Occipital lobe (tissue), 1 donor: ENCODE measurements at regions not wholly inside any gene's neighbourhood (a gene's known extent, or its start where the extent isn't known, plus 50 kb on each side); places are given as distances from the start of the nearest gene placed in this dataset.

ENCODE experiments used
- DNase-seq: peaks from one replicate; lab custom pipeline; 2025; lab: John Stamatoyannopoulos, UW

GRCh38 chr18:22670914-22671313 is 253.2 kb upstream of the CTAGE1 start:
- no peak for DNase-seq

DNA sequence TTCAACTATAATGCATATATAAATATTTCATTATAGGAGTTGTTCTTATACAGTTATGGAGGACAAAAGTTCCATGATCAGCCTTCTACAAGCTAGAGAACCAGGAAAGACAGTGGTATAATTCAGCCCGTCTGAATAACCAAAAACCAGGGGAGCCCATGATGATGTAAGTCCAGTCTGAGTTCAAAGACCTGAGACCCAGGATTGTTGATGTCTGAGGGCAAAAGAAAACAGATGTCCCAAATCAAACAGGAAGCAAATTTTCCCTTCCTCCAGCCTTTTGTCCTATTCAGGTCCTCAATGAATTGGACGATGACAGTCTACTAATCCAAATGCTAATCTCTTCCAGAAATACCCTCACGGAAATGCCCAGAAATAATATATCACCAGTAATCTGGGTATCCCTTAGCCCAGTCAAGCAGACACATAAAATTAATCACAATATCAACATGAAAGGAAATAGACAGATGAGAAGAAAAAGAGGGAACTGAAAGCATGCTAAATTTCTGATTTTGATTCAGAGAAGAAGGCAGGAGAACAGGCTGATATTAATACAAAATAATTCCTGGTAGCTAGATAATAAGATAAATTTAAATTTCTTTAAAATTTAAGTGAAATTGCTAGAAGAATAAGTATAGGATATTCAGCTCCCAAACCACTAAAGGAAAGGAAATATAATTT is 255.6 kb upstream of the CTAGE1 start:
- DNase-seq: no peak

GRCh38 chr18:22674272-22674671 is 256.6 kb upstream of the CTAGE1 start:
- DNase-seq: no peak

GRCh38 chr18:22675006-22675405 is 257.3 kb upstream of the CTAGE1 start:
- DNase-seq: no peak

DNA sequence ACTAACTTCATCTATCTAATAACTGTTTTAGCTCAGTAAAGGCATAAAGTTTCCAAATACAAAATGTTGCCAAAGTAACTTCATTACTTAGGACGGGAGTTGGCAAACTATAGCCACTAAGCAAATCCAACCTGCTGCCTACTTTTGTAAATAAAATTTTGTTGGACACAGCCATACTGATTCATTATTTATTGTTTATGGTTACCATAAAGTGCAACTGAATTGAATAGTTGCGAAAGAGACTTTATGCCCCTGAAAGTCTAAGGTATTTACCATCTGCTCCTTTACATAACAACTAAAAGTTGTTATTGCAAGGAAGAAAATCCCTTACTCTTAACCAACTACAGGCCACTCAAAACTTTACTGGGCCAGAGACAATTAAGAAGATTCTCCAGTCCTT is 256.7 kb upstream of the RBBP8 start:
- no peak for DNase-seq

GRCh38 chr18:22678486-22678885 is 254.6 kb upstream of the RBBP8 start:
- DNase-seq: no peak

DNA sequence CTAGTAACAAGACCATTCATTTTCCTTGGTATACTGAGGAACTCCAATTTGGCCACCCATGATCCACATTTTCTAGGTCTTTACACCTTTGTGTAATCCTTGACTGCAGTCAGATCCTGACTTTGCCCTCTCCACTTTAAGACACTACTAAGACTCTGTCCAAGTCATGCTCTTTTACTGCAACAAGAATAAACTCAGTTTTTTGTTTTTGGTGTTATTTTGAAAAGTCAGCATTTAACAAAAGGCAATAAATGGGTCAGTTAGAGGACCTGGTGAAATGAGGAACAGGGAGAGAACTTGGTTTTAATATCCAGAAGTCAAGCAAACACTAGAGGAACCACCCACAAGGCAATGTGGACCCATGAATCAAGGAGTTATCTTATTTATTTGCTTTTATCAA is 252.2 kb upstream of the RBBP8 start:
- DNase-seq: no peak

DNA sequence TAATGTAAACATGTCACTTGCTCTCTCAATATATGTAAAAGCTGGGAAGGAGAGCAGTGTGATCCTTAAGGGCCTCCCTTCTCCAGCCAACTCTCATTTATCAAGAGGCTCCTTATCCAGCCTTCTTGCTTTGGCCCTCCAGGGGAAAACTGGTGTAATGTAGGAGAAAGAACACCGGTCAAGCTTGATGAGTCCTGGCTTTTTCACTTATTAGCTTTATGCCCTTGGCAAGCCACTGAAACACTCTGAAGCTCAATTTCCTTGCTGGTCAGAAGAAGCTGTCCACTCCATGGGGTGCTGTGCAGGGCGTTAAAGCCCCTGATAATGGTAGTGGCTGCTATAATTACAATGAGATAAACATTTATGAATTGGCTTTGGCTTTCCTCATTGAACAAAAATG is 251.2 kb upstream of the RBBP8 start:
- DNase-seq: no peak

DNA sequence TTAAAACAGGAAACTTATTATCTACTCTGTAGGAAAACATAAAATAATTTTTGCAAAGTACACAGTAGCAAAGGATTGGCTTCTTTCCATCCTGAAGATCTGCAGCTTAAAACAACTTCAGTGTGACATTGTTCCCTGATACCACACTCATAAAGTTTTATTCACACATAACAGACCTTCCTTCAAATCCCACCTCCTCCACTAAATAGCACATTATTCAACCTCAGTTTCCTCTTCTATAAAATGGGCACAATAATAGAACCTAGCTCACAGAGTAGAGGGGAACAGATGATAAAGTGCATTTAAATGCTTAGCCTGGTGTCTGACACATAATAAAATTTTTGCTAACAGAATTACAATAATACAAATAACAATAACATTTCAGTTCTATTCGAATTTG is 250.4 kb upstream of the RBBP8 start:
- no peak for DNase-seq

GRCh38 chr18:22683196-22683676 is 249.9 kb upstream of the RBBP8 start:
- no peak for DNase-seq

DNA sequence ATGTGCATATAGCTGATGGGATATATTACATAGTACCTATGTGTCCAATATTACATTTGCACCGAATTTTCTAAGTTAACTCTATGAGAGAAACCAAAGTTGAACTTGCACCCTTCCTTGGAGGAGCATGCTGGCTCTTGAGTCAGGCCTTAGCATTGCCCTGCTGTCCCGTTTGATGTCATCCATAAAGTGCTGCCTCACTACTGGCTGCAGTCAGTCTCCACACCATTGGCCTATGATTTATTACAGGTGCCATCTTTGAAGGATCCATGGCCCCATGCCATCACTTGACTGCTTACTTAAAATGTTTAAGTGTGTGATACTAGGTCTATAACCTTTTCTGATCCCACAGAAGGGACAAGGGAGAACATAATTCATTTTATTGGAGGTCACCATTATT is 249.3 kb upstream of the RBBP8 start:
- DNase-seq: no peak

GRCh38 chr18:22684268-22684667 is 248.9 kb upstream of the RBBP8 start:
- no peak for DNase-seq

DNA sequence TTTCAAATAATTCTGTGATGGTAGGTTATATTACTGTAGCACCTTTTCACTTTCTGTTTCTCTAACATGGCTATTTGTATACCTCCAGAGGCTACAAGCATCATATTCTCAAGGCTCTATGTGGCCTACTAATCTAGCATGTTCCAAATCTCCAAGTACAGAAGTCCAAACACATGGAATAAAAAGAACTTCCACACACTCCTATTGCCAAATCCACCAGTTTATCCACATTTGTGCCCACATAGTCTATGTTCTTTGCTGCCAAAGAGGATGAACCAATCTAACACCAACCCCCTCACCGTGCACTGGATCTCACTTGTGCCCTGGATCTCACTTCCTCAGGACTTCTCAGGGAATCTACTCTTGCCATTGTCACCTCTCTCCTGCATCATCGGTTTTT is 247.3 kb upstream of the RBBP8 start:
- DNase-seq: no peak

GRCh38 chr18:22687892-22688680 is 245.0 kb upstream of the RBBP8 start:
- no peak for DNase-seq

DNA sequence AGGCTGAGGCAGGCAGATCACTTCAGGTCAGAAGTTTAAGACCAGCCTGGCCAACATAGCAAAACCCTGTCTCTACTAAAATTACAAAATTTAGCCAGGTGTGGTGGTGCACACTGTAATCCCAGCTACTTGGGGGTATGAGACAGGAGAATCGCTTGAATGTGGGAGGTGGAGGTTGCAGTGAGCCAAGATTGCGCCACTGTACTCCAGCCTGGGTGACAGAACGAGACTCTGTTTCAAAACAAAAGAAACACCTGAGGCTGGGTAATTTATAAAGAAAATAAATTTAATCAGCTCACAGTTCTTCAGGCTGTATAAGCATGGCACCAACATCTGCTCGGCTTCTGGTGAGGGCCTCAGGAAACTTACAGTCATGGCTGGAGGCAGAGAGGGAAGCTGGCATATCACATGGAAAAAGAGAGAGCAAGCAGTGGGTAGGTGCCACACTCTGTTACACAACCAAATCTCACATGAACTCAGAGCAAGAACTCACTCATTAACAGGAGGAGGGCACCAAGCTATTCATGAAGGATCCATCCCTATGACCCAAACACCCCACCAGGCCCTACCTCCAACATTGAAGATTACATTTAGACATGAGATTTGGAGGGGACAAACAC is 244.1 kb upstream of the RBBP8 start:
- DNase-seq: no peak

- no peak for DNase-seq
Measured at GRCh38 chr18:22689712-22690111, 243.4 kb upstream of the RBBP8 start.

DNA sequence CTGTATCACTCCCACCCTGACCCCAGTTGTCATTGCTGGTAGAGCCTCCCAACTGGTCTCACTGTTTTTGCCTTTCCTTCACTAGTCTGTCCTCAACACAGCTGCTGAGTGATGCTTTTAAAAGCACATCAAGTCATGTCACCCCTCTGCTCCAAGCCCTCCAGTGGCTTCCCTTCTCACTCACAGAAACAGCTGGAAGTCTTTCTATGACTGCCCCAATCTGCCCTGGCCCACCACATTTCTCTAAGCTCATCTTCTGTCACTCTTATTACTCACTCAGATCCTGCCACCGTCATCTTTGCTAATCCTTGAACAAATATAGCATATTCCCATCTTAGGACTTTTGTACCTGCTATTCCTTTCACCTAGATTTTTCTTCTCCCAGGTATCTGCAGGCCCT is 242.6 kb upstream of the RBBP8 start:
- no peak for DNase-seq

DNA sequence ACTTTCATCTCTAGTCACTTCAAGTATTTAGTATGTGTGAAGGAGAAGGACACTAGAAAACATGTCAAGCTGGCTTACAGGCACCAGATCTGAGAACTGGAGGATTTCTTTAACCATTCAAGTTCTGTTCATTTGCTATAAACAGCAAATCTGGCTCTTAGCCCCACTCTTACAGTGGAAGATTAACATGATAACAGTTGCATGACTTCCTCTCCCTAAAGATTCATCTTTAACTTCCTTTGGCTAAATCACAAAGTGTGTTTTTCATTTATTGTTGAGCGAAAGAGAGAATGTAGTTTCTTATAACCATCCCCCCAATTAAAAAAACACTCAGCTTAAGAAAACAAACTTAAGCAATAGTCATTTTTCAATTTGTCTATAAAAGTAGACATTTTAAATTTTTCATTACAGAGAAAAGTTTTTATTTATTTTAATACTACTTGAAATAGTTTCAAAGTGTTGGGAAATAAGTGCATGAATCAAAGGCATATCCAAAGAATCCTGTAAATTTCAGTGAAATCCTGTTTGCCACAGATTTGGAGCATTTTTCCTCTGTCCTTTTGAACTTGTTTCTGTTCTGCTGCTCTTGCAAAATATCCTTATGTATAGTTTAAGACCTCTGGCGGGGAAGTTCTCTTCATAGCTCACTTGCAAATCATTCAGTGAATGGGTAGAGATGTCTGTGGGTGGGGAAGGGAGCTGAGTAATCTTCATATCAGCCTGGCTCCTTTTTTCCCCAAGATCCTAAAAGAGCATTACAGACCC is 241.0 kb upstream of the RBBP8 start:
- no peak for DNase-seq

- no peak for DNase-seq
Measured at GRCh38 chr18:22694954-22695353, 238.2 kb upstream of the RBBP8 start.

- no peak for DNase-seq
Measured at GRCh38 chr18:22695674-22696073, 237.5 kb upstream of the RBBP8 start.

- no peak for DNase-seq
Measured at GRCh38 chr18:22697561-22697960, 235.6 kb upstream of the RBBP8 start.

- DNase-seq: no peak
Measured at GRCh38 chr18:22698711-22699110, 234.4 kb upstream of the RBBP8 start.
